ENCODE measurements at regions not wholly inside any gene's neighbourhood (a gene's known extent, or its start where the extent isn't known, plus 50 kb on each side); places are given as distances from the start of the nearest gene placed in this dataset.

DNA sequence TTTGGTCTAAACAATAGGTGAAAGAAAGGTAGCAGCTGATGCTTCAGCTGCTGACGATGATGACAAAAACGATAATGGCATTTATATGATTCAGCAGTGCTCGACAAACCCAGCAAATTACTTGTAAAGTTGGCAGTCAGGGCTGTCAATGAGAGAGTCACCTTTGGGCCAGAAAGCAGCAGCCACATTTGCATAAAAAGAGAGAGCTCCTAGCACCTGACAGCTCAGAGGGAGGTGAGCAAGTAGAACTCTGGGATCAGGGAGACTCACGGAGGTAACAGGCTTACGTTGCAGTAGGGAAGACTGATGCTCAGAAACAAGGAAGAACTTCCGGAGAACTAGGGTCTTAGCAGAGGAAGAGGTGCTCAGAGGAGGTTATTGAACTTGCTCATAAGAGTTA lies 291.9 kb upstream of the ZFHX3 start:
- TF ChIP-seq, protein P1, sequence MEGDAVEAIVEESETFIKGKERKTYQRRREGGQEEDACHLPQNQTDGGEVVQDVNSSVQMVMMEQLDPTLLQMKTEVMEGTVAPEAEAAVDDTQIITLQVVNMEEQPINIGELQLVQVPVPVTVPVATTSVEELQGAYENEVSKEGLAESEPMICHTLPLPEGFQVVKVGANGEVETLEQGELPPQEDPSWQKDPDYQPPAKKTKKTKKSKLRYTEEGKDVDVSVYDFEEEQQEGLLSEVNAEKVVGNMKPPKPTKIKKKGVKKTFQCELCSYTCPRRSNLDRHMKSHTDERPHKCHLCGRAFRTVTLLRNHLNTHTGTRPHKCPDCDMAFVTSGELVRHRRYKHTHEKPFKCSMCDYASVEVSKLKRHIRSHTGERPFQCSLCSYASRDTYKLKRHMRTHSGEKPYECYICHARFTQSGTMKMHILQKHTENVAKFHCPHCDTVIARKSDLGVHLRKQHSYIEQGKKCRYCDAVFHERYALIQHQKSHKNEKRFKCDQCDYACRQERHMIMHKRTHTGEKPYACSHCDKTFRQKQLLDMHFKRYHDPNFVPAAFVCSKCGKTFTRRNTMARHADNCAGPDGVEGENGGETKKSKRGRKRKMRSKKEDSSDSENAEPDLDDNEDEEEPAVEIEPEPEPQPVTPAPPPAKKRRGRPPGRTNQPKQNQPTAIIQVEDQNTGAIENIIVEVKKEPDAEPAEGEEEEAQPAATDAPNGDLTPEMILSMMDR (conservative IDR thresholded peaks at IDR 0.05; ENCODE audit: low read depth in 2 of 2): no peak
- TF ChIP-seq EZH2phosphoT487 (IDR thresholded peaks at IDR 0.05; ENCODE audit: unreplicated experiment) (no peak), EZH2 (IDR thresholded peaks at IDR 0.05; ENCODE audit: low read depth, unreplicated experiment) (no peak), POLR2AphosphoS5 (IDR thresholded peaks at IDR 0.05; ENCODE audit: low read depth) (no peak), CREB1 (CRISPR knock-in tag; IDR thresholded peaks at IDR 0.05; ENCODE audit: low read depth) (no peak), JUNB (IDR thresholded peaks at IDR 0.05; ENCODE audit: unreplicated experiment) (no peak), ZNF114 (CRISPR knock-in tag; IDR thresholded peaks at IDR 0.05) (no peak), STAT1 (IDR thresholded peaks at IDR 0.05; ENCODE audit: unreplicated experiment) (no peak)
- TF ChIP-seq, protein P2, sequence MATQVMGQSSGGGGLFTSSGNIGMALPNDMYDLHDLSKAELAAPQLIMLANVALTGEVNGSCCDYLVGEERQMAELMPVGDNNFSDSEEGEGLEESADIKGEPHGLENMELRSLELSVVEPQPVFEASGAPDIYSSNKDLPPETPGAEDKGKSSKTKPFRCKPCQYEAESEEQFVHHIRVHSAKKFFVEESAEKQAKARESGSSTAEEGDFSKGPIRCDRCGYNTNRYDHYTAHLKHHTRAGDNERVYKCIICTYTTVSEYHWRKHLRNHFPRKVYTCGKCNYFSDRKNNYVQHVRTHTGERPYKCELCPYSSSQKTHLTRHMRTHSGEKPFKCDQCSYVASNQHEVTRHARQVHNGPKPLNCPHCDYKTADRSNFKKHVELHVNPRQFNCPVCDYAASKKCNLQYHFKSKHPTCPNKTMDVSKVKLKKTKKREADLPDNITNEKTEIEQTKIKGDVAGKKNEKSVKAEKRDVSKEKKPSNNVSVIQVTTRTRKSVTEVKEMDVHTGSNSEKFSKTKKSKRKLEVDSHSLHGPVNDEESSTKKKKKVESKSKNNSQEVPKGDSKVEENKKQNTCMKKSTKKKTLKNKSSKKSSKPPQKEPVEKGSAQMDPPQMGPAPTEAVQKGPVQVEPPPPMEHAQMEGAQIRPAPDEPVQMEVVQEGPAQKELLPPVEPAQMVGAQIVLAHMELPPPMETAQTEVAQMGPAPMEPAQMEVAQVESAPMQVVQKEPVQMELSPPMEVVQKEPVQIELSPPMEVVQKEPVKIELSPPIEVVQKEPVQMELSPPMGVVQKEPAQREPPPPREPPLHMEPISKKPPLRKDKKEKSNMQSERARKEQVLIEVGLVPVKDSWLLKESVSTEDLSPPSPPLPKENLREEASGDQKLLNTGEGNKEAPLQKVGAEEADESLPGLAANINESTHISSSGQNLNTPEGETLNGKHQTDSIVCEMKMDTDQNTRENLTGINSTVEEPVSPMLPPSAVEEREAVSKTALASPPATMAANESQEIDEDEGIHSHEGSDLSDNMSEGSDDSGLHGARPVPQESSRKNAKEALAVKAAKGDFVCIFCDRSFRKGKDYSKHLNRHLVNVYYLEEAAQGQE (IDR thresholded peaks at IDR 0.05; ENCODE audit: unreplicated experiment): no peak
- TF ChIP-seq, protein P3, sequence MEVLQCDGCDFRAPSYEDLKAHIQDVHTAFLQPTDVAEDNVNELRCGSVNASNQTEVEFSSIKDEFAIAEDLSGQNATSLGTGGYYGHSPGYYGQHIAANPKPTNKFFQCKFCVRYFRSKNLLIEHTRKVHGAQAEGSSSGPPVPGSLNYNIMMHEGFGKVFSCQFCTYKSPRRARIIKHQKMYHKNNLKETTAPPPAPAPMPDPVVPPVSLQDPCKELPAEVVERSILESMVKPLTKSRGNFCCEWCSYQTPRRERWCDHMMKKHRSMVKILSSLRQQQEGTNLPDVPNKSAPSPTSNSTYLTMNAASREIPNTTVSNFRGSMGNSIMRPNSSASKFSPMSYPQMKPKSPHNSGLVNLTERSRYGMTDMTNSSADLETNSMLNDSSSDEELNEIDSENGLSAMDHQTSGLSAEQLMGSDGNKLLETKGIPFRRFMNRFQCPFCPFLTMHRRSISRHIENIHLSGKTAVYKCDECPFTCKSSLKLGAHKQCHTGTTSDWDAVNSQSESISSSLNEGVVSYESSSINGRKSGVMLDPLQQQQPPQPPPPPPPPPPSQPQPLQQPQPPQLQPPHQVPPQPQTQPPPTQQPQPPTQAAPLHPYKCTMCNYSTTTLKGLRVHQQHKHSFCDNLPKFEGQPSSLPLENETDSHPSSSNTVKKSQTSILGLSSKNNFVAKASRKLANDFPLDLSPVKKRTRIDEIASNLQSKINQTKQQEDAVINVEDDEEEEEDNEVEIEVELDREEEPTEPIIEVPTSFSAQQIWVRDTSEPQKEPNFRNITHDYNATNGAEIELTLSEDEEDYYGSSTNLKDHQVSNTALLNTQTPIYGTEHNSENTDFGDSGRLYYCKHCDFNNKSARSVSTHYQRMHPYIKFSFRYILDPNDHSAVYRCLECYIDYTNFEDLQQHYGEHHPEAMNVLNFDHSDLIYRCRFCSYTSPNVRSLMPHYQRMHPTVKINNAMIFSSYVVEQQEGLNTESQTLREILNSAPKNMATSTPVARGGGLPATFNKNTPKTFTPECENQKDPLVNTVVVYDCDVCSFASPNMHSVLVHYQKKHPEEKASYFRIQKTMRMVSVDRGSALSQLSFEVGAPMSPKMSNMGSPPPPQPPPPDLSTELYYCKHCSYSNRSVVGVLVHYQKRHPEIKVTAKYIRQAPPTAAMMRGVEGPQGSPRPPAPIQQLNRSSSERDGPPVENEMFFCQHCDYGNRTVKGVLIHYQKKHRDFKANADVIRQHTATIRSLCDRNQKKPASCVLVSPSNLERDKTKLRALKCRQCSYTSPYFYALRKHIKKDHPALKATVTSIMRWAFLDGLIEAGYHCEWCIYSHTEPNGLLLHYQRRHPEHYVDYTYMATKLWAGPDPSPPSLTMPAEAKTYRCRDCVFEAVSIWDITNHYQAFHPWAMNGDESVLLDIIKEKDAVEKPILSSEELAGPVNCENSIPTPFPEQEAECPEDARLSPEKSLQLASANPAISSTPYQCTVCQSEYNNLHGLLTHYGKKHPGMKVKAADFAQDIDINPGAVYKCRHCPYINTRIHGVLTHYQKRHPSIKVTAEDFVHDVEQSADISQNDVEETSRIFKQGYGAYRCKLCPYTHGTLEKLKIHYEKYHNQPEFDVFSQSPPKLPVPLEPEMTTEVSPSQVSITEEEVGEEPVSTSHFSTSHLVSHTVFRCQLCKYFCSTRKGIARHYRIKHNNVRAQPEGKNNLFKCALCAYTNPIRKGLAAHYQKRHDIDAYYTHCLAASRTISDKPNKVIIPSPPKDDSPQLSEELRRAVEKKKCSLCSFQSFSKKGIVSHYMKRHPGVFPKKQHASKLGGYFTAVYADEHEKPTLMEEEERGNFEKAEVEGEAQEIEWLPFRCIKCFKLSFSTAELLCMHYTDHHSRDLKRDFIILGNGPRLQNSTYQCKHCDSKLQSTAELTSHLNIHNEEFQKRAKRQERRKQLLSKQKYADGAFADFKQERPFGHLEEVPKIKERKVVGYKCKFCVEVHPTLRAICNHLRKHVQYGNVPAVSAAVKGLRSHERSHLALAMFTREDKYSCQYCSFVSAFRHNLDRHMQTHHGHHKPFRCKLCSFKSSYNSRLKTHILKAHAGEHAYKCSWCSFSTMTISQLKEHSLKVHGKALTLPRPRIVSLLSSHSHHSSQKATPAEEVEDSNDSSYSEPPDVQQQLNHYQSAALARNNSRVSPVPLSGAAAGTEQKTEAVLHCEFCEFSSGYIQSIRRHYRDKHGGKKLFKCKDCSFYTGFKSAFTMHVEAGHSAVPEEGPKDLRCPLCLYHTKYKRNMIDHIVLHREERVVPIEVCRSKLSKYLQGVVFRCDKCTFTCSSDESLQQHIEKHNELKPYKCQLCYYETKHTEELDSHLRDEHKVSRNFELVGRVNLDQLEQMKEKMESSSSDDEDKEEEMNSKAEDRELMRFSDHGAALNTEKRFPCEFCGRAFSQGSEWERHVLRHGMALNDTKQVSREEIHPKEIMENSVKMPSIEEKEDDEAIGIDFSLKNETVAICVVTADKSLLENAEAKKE (CRISPR knock-in tag; IDR thresholded peaks at IDR 0.05): no peak
